HFF-Myc (cell line): ENCODE measurements at regions not wholly inside any gene's neighbourhood (a gene's known extent, or its start where the extent isn't known, plus 50 kb on each side); places are given as distances from the start of the nearest gene placed in this dataset.

Source experiments
- DNase-seq: peaks from one replicate; pipeline ENCODE4 v3.0.0-alpha.2; 2011; ENCODE audit warnings: low read depth; ENCODE audit errors: extremely low read depth
- H3K4me3 ChIP-seq: replicated peaks from 2 replicates; pipeline ENCODE4 v1.5.1; 2011; ENCODE audit warnings: low read depth, mild to moderate bottlenecking, control low read depth, low read length
- CTCF ChIP-seq: IDR thresholded peaks from 2 replicates; pipeline ENCODE4 v1.5.1; 2012; ENCODE audit warnings: mild to moderate bottlenecking, low read depth, low read length, control low read depth; ENCODE audit errors: missing control alignments

GRCh38 chr4:72814241-72814640 lies 245.2 kb upstream of the ADAMTS3 start:
- DNase-seq, result no peak
- no peak for TF ChIP-seq CTCF

GRCh38 chr4:72809208-72809607 lies 240.2 kb upstream of the ADAMTS3 start:
- no peak for TF ChIP-seq CTCF
- H3K4me3 ChIP-seq, result no peak overlapping the region
- no peak for DNase-seq

More at GRCh38 chr4:72814241-72814640, 245.2 kb upstream of the ADAMTS3 start:
- H3K4me3 ChIP-seq, result no peak overlapping the region

GRCh38 chr4:72805284-72805683 lies 236.3 kb upstream of the ADAMTS3 start:
- H3K4me3 ChIP-seq, result no peak overlapping the region
- no peak for TF ChIP-seq CTCF

GRCh38 chr4:72797486-72797885 lies 228.5 kb upstream of the ADAMTS3 start:
- no peak for TF ChIP-seq CTCF
- no peak overlapping the region for H3K4me3 ChIP-seq
- no peak for DNase-seq

More at GRCh38 chr4:72805284-72805683, 236.3 kb upstream of the ADAMTS3 start:
- no peak for DNase-seq

- no peak for DNase-seq
- no peak for TF ChIP-seq CTCF
These were observed 222.0 kb upstream of the ADAMTS3 start for GRCh38 chr4:72791054-72791453.

GRCh38 chr4:72786401-72786990 lies 217.5 kb upstream of the ADAMTS3 start:
- no peak for TF ChIP-seq CTCF
- H3K4me3 ChIP-seq, result no peak overlapping the region
- DNase-seq, result no peak

More at GRCh38 chr4:72791054-72791453, 222.0 kb upstream of the ADAMTS3 start:
- no peak overlapping the region for H3K4me3 ChIP-seq

GRCh38 chr4:72779241-72779640 lies 210.2 kb upstream of the ADAMTS3 start:
- no peak overlapping the region for H3K4me3 ChIP-seq
- TF ChIP-seq CTCF, result no peak
- DNase-seq, result no peak
